ENCODE measurements at regions not wholly inside any gene's neighbourhood (a gene's known extent, or its start where the extent isn't known, plus 50 kb on each side); places are given as distances from the start of the nearest gene placed in this dataset.

- DNase-seq (ENCODE audit: low spot score) (no peak), ATAC-seq (ENCODE audit: low read depth) (no peak)
- H3K4me3 ChIP-seq (ENCODE audit: severe bottlenecking) = no peak overlapping the region
- no peaks in the 10 kb centered on the region for H3K27me3 ChIP-seq (ENCODE audit: insufficient read depth, poor library complexity, severe bottlenecking)
- TF ChIP-seq CTCF (IDR thresholded peaks at IDR 0.05; ENCODE audit: poor library complexity, severe bottlenecking) = no peak
- H3K27ac ChIP-seq (ENCODE audit: poor library complexity, severe bottlenecking) = no peak overlapping the region
- no peaks in the 10 kb centered on the region for H3K4me1 ChIP-seq (ENCODE audit: insufficient read depth, poor library complexity, severe bottlenecking)
- H3K36me3 ChIP-seq (ENCODE audit: low read depth) = no peaks in the 10 kb centered on the region
- peaks cover 4% of the 10 kb centered on the region for H3K9me3 ChIP-seq (ENCODE audit: severe bottlenecking)
Measured at GRCh38 chr2:67642961-67643360, 245.8 kb downstream of the ETAA1 start.

- no peak for TF ChIP-seq CTCF (IDR thresholded peaks at IDR 0.05; ENCODE audit: poor library complexity, severe bottlenecking)
- DNase-seq (ENCODE audit: low spot score) (no peak), ATAC-seq (ENCODE audit: low read depth) (no peak)
- Histone ChIP-seq H3K27me3 (ENCODE audit: insufficient read depth, poor library complexity, severe bottlenecking) (no peaks in the 10 kb centered on the region), H3K27ac (ENCODE audit: poor library complexity, severe bottlenecking) (no peak overlapping the region), H3K9me3 (ENCODE audit: severe bottlenecking) (peaks cover 4% of the 10 kb centered on the region), H3K4me1 (ENCODE audit: insufficient read depth, poor library complexity, severe bottlenecking) (peaks cover 12% of the 10 kb centered on the region), H3K36me3 (ENCODE audit: low read depth) (no peaks in the 10 kb centered on the region), H3K4me3 (ENCODE audit: severe bottlenecking) (no peak overlapping the region)
Measured at GRCh38 chr2:67645280-67646138, 248.4 kb downstream of the ETAA1 start.

- H3K27me3 ChIP-seq (ENCODE audit: insufficient read depth, poor library complexity, severe bottlenecking) = no peaks in the 10 kb centered on the region
- H3K27ac ChIP-seq (ENCODE audit: poor library complexity, severe bottlenecking) = no peak overlapping the region
- no peak for ATAC-seq (ENCODE audit: low read depth)
- H3K9me3 ChIP-seq (ENCODE audit: severe bottlenecking) = peaks cover 4% of the 10 kb centered on the region
- no peak overlapping the region for H3K4me3 ChIP-seq (ENCODE audit: severe bottlenecking)
- no peak for DNase-seq (ENCODE audit: low spot score)
- H3K4me1 ChIP-seq (ENCODE audit: insufficient read depth, poor library complexity, severe bottlenecking) = peaks cover 14% of the 10 kb centered on the region
- TF ChIP-seq CTCF (IDR thresholded peaks at IDR 0.05; ENCODE audit: poor library complexity, severe bottlenecking) = no peak
- no peaks in the 10 kb centered on the region for H3K36me3 ChIP-seq (ENCODE audit: low read depth)
Measured at GRCh38 chr2:67646714-67647333, 249.7 kb downstream of the ETAA1 start.

GRCh38 chr2:67649331-67650261 is 252.5 kb downstream of the ETAA1 start:
- Histone ChIP-seq H3K27ac (ENCODE audit: poor library complexity, severe bottlenecking) (peak overlapping the region; percentile 26), H3K9me3 (ENCODE audit: severe bottlenecking) (peaks cover 4% of the 10 kb centered on the region), H3K36me3 (ENCODE audit: low read depth) (no peaks in the 10 kb centered on the region), H3K27me3 (ENCODE audit: insufficient read depth, poor library complexity, severe bottlenecking) (no peaks in the 10 kb centered on the region), H3K4me3 (ENCODE audit: severe bottlenecking) (no peak overlapping the region), H3K4me1 (ENCODE audit: insufficient read depth, poor library complexity, severe bottlenecking) (peaks cover 14% of the 10 kb centered on the region)
- TF ChIP-seq CTCF (IDR thresholded peaks at IDR 0.05; ENCODE audit: poor library complexity, severe bottlenecking) = no peak
- ATAC-seq (ENCODE audit: low read depth) = peak; percentile 70
- DNase-seq (ENCODE audit: low spot score) = no peak

All from RWPE2 (cell line).